Astrocyte of the spinal cord (primary cell): ENCODE measurements at regions not wholly inside any gene's neighbourhood (a gene's known extent, or its start where the extent isn't known, plus 50 kb on each side); places are given as distances from the start of the nearest gene placed in this dataset.

Experiments
- DNase-seq: peaks from one replicate; pipeline ENCODE4 v3.0.0; 2011; ENCODE audit warnings: low read depth, low spot score
- H3K4me3 ChIP-seq: 2 replicates; pipeline ENCODE4 v1.5.1; 2011; ENCODE audit warnings: low read depth, mild to moderate bottlenecking, low read length, moderate library complexity
- in situ Hi-C: cut with HindIII; loops from 2 replicates; pipeline ENCODE4 v1.10.0; 2017; ENCODE audit warnings: low sequenced_read_pairs
- TF ChIP-seq, protein P1 (sequence below): IDR thresholded peaks from 2 replicates; pipeline ENCODE4 v1.5.1; 2012; ENCODE audit warnings: low read depth, mild to moderate bottlenecking, low read length, inconsistent platforms

DNA sequence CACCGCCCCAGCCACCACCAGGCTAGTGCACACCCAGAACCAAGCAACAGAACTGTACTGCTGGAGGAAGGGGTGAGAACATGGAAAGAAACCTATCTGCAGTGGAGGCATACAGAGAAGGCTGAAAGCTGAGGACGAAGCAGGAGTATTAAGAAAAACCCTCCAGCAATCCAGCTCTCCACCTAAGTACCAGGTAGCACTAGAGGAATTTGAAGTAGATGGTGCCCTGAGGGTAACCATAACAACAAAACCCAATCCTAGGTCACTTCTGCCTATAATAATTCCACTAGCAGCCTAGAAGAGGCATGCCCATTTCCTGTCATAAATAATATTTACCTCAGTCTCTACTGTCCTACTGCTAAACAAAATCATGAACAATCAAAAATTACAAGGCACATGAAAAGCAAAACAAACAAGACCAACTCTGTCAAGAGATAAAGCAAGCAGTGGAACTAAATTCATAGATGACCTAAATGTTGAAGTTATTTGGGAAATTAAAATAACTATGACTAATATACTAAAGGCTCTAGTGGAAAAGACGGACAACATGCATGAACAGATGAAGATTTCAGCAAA, 51.1 kb downstream of the HYCC1 start:
- TF ChIP-seq, protein P1, sequence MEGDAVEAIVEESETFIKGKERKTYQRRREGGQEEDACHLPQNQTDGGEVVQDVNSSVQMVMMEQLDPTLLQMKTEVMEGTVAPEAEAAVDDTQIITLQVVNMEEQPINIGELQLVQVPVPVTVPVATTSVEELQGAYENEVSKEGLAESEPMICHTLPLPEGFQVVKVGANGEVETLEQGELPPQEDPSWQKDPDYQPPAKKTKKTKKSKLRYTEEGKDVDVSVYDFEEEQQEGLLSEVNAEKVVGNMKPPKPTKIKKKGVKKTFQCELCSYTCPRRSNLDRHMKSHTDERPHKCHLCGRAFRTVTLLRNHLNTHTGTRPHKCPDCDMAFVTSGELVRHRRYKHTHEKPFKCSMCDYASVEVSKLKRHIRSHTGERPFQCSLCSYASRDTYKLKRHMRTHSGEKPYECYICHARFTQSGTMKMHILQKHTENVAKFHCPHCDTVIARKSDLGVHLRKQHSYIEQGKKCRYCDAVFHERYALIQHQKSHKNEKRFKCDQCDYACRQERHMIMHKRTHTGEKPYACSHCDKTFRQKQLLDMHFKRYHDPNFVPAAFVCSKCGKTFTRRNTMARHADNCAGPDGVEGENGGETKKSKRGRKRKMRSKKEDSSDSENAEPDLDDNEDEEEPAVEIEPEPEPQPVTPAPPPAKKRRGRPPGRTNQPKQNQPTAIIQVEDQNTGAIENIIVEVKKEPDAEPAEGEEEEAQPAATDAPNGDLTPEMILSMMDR = no peak
- no peak for DNase-seq
- in situ Hi-C loops = no loop called here
- H3K4me3 ChIP-seq = no peak overlapping the region

DNA sequence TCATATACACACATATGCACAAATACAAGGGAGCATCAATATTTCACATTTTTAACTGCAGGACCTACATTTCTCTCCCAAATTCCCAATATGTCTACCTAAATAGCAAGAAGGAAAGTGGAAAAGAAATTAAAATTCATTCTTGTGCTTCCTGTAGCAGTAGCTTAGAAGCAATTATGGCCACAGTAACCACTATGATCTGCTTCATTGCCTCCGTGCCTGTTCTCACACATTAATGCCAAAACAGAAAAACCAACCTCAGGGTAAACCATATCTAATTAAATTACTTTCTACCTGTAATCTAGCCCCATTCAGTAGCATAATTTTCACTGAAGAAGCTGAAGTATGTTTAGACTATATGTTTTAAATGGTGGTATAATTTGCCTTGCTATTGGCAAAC, 55.2 kb downstream of the HYCC1 start:
- in situ Hi-C loops = no loop called here
- TF ChIP-seq, protein P1 = no peak
- DNase-seq = no peak
- H3K4me3 ChIP-seq = no peak overlapping the region

DNA sequence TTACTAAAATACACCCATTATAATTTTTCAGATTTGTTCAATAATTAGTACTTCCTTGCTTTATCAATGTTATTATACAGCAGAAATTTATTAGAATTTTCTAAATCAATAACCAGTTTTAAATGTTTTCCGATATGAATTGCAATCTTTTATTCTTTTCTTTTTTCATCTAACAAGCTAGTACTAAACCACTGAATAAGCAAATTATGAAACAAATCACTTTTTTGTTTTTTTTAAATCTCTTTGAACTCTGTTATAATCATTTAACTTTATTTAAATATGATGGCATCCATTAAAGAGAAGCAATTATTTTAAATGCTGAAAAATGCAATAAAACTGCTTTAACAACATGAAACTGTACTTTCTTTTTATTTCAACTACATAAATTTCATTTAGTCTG, 59.7 kb downstream of the HYCC1 start:
- DNase-seq = no peak
- in situ Hi-C loops = no loop called here
- H3K4me3 ChIP-seq = no peak overlapping the region
- TF ChIP-seq, protein P1 = no peak

DNA sequence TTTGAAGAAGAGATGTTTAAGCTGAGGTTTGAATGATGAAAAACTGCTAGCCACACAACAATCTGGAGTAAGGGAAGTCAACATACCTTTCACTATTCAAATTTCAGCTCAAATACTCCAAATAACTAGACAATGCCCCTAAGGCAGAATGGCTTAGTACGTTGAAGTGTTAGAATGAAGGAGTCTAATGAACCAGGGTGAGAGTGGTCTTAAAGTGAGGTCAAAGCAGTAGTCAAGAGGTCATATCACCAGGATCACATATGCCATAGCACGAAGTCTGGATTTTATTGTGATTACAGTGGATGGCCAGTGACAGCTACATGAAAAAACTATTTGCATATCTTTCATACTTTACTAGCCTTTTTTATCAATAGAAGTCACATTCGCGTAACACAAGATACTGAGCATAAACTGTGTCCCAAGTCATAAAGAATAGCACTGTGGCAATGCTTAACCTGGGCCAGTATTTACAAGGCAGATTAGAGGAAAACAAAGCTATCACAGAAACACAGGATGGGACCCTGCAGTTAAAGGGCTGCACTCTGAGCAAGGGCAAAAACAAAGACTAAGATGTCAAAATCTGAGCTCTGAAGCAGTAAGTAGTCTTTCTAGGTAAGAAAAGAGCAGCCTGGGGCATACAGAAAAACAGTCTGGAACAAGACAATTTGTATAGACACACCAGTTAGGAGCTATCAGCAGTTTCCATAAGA, 61.5 kb downstream of the HYCC1 start:
- H3K4me3 ChIP-seq = no peak overlapping the region
- no peak for DNase-seq
- in situ Hi-C loops = no loop called here
- TF ChIP-seq, protein P1 = no peak

DNA sequence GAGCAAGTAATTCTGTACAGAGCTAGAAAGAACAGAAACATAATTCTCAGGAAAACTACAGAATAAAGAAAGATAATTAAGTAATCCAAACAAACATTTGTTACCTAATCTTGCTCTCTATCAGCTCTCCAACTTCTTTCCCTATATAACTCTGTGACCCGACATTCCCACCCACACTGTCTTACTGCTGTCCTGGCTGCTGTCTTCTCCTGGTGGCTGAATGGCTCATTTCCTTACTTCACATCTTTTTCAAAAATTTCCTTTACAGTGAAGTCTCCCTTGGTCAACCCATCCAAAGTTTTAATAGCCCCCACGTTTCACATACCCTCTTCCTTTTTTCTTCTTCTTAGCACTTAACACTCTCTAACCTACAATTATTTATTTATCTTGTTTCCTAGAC, 64.0 kb downstream of the HYCC1 start:
- H3K4me3 ChIP-seq = no peak overlapping the region
- in situ Hi-C loops = no loop called here
- no peak for DNase-seq
- TF ChIP-seq, protein P1 = no peak

DNA sequence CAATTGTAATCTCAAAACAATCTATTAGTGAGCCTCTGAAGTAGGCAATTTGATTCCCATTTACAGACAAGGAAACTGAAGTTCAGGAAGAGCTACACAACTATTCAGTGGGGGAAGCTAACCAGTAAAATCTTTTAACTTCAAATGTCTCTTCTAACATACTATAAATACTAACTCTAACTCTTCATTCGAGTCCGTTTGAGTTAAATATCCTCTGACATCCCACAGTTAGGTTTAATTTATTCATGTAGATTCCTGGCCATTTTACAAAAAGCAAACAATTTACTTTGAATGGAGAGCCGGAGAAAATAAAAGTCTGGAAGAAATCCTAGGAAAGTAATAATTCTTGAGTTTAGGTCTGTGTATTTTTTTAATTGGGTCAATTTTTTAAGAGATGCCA, 64.7 kb downstream of the HYCC1 start:
- in situ Hi-C loops = no loop called here
- no peak for DNase-seq
- TF ChIP-seq, protein P1 = no peak

More for the DNA sequence above, 64.7 kb downstream of the HYCC1 start:
- no peak overlapping the region for H3K4me3 ChIP-seq
